ENCODE measurements at regions not wholly inside any gene's neighbourhood (a gene's known extent, or its start where the extent isn't known, plus 50 kb on each side); places are given as distances from the start of the nearest gene placed in this dataset.

- TF ChIP-seq CTCF (conservative IDR thresholded peaks at IDR 0.05; ENCODE audit: low read length) (no peak), EZH2phosphoT487 (IDR thresholded peaks at IDR 0.05; ENCODE audit: borderline replicate concordance) (no peak)
Measured at GRCh38 chr9:78769690-78770089, 472.8 kb downstream of the PSAT1 start.
